ENCODE measurements at regions not wholly inside any gene's neighbourhood (a gene's known extent, or its start where the extent isn't known, plus 50 kb on each side); places are given as distances from the start of the nearest gene placed in this dataset.

GRCh38 chr1:172960454-172961208, 90.1 kb downstream of the TNFSF18 start:
- in situ Hi-C loops (cut with MboI) = no loop called here
- H3K79me2 ChIP-seq (ENCODE audit: insufficient read depth) = no peaks in the 10 kb centered on the region
- H2AFZ ChIP-seq = peak overlapping the region; percentile 47
- WGBS, 2 experiments (ENCODE audit: low coverage in 1 of 2, low lambda C conversion rate in 2 of 2, missing lambda C conversion rate in 2 of 2) = 58 to 60% methylated on average over 5 of the region's 5 CpGs
- peaks cover 23% of the 10 kb centered on the region for H3K4me1 ChIP-seq (ENCODE audit: insufficient read depth)
- no peak overlapping the region for H3K27ac ChIP-seq
- H4K20me1 ChIP-seq (ENCODE audit: insufficient read depth) = no peaks in the 10 kb centered on the region
- H3K36me3 ChIP-seq (ENCODE audit: low read depth) = no peaks in the 10 kb centered on the region
- H3F3A ChIP-seq (ENCODE audit: insufficient read depth) = peaks cover 9% of the 10 kb centered on the region
- H3K27me3 ChIP-seq (replicated peaks; ENCODE audit: insufficient read depth) = no peaks in the 10 kb centered on the region
- peak; percentile 54 for DNase-seq
- H3K9me2 ChIP-seq (ENCODE audit: insufficient read depth) = no peaks in the 10 kb centered on the region
- no peaks in the 10 kb centered on the region for H3K9me3 ChIP-seq (ENCODE audit: low read depth)
- no peak overlapping the region for H3K9ac ChIP-seq
- H3K4me3 ChIP-seq = no peak overlapping the region
- TF ChIP-seq EZH2phosphoT487 (IDR thresholded peaks at IDR 0.05; ENCODE audit: insufficient read depth, low read depth) (no peak), EZH2 (IDR thresholded peaks at IDR 0.05; ENCODE audit: insufficient read depth, poor library complexity, severe bottlenecking) (no peak)
- no peak overlapping the region for H3K4me2 ChIP-seq (ENCODE audit: unreplicated experiment)

GRCh38 chr1:172964864-172965263, 85.9 kb downstream of the TNFSF18 start:
- DNase-seq = no peak
- 96% methylated on average over 1 of the region's 1 CpG for WGBS, 2 experiments (ENCODE audit: low coverage in 1 of 2, low lambda C conversion rate in 2 of 2, missing lambda C conversion rate in 2 of 2)

GRCh38 chr1:172966844-172967540, 83.7 kb downstream of the TNFSF18 start:
- Histone ChIP-seq H3K9me2 (ENCODE audit: insufficient read depth) (no peaks in the 10 kb centered on the region), H2AFZ (no peak overlapping the region), H3K9ac (no peak overlapping the region), H3K4me2 (ENCODE audit: unreplicated experiment) (no peak overlapping the region), H3F3A (ENCODE audit: insufficient read depth) (peaks cover 35% of the 10 kb centered on the region), H3K36me3 (ENCODE audit: low read depth) (no peaks in the 10 kb centered on the region), H3K79me2 (ENCODE audit: insufficient read depth) (no peaks in the 10 kb centered on the region), H3K27ac (no peak overlapping the region), H3K4me3 (no peak overlapping the region), H3K4me1 (ENCODE audit: insufficient read depth) (peaks cover 40% of the 10 kb centered on the region), H3K27me3 (replicated peaks; ENCODE audit: insufficient read depth) (no peaks in the 10 kb centered on the region), H3K9me3 (ENCODE audit: low read depth) (no peaks in the 10 kb centered on the region), H4K20me1 (ENCODE audit: insufficient read depth) (no peaks in the 10 kb centered on the region)
- TF ChIP-seq EZH2 (IDR thresholded peaks at IDR 0.05; ENCODE audit: insufficient read depth, poor library complexity, severe bottlenecking) = no peak
- TF ChIP-seq EZH2phosphoT487 (IDR thresholded peaks at IDR 0.05; ENCODE audit: insufficient read depth, low read depth) = no peak
- in situ Hi-C loops (cut with MboI) = no loop called here
- peak; percentile 40 for DNase-seq

More at GRCh38 chr1:172964864-172965263, 85.9 kb downstream of the TNFSF18 start:
- Histone ChIP-seq H3K27ac (no peak overlapping the region), H3F3A (ENCODE audit: insufficient read depth) (peaks cover 31% of the 10 kb centered on the region), H3K9me3 (ENCODE audit: low read depth) (no peaks in the 10 kb centered on the region), H3K9ac (no peak overlapping the region), H3K4me3 (no peak overlapping the region), H3K9me2 (ENCODE audit: insufficient read depth) (no peaks in the 10 kb centered on the region), H3K27me3 (replicated peaks; ENCODE audit: insufficient read depth) (no peaks in the 10 kb centered on the region), H3K79me2 (ENCODE audit: insufficient read depth) (no peaks in the 10 kb centered on the region), H2AFZ (no peak overlapping the region), H4K20me1 (ENCODE audit: insufficient read depth) (no peaks in the 10 kb centered on the region), H3K4me2 (ENCODE audit: unreplicated experiment) (no peak overlapping the region), H3K4me1 (ENCODE audit: insufficient read depth) (peaks cover 37% of the 10 kb centered on the region), H3K36me3 (ENCODE audit: low read depth) (no peaks in the 10 kb centered on the region)
- TF ChIP-seq EZH2phosphoT487 (IDR thresholded peaks at IDR 0.05; ENCODE audit: insufficient read depth, low read depth) (no peak), EZH2 (IDR thresholded peaks at IDR 0.05; ENCODE audit: insufficient read depth, poor library complexity, severe bottlenecking) (no peak)
- in situ Hi-C loops (cut with MboI) = no loop called here

- Histone ChIP-seq H3K9ac (no peak overlapping the region), H3K4me2 (ENCODE audit: unreplicated experiment) (no peak overlapping the region), H3K36me3 (ENCODE audit: low read depth) (no peaks in the 10 kb centered on the region), H2AFZ (no peak overlapping the region), H3K9me2 (ENCODE audit: insufficient read depth) (no peaks in the 10 kb centered on the region), H3K4me3 (no peak overlapping the region), H3F3A (ENCODE audit: insufficient read depth) (peaks cover 35% of the 10 kb centered on the region), H3K4me1 (ENCODE audit: insufficient read depth) (peaks cover 40% of the 10 kb centered on the region), H3K27me3 (replicated peaks; ENCODE audit: insufficient read depth) (no peaks in the 10 kb centered on the region), H3K9me3 (ENCODE audit: low read depth) (no peaks in the 10 kb centered on the region), H3K79me2 (ENCODE audit: insufficient read depth) (no peaks in the 10 kb centered on the region), H4K20me1 (ENCODE audit: insufficient read depth) (no peaks in the 10 kb centered on the region), H3K27ac (no peak overlapping the region)
- TF ChIP-seq EZH2 (IDR thresholded peaks at IDR 0.05; ENCODE audit: insufficient read depth, poor library complexity, severe bottlenecking) (no peak), EZH2phosphoT487 (IDR thresholded peaks at IDR 0.05; ENCODE audit: insufficient read depth, low read depth) (no peak)
- in situ Hi-C loops (cut with MboI) = no loop called here
- no peak for DNase-seq
These were observed 82.8 kb downstream of the TNFSF18 start for GRCh38 chr1:172967936-172968335.

Data from GM23248 (cell line).